SK-N-SH treated with all-trans-retinoic acid at 6 μM for 48 hours (cell line): ENCODE measurements at regions not wholly inside any gene's neighbourhood (a gene's known extent, or its start where the extent isn't known, plus 50 kb on each side); places are given as distances from the start of the nearest gene placed in this dataset.

Experiments
- ATAC-seq: fragments of 200-7000 bp; cut with Tn5 transposase; 3 replicates; pipeline ENCODE4 v1.9.1; 2020; ENCODE audit warnings: mild to moderate bottlenecking, moderate library complexity
- ARNTL ChIP-seq: fragments of 450-650 bp; formaldehyde crosslinking; IDR thresholded peaks from 2 replicates; pipeline ENCODE4 v1.5.0; 2020; ENCODE audit warnings: low read depth, mild to moderate bottlenecking, moderate library complexity, borderline replicate concordance
- BACH2 ChIP-seq: fragments of 250-450 bp; sonication (Bioruptor Pico); IDR thresholded peaks from 2 replicates; pipeline ENCODE4 v1.9.0; 2021; ENCODE audit warnings: mild to moderate bottlenecking, borderline replicate concordance
- CSDC2 ChIP-seq: fragments of 250-450 bp; sonication (Bioruptor Pico); IDR thresholded peaks from 2 replicates; pipeline ENCODE4 v1.5.0; 2020; ENCODE audit warnings: mild to moderate bottlenecking, moderate library complexity
- ESRRG ChIP-seq: fragments of 250-450 bp; sonication (Bioruptor Pico); IDR thresholded peaks from 2 replicates; pipeline ENCODE4 v1.6.1; 2021; ENCODE audit warnings: mild to moderate bottlenecking
- GLIS3 ChIP-seq: fragments of 250-450 bp; sonication (Bioruptor Pico); IDR thresholded peaks from 2 replicates; pipeline ENCODE4 v1.5.0; 2020; ENCODE audit warnings: mild to moderate bottlenecking, moderate library complexity
- ISL1 ChIP-seq: fragments of 250-450 bp; sonication (Bioruptor Pico); IDR thresholded peaks from 2 replicates; pipeline ENCODE4 v2.1.2; 2022; ENCODE audit warnings: mild to moderate bottlenecking, moderate library complexity
- OSR1 ChIP-seq: fragments of 250-450 bp; sonication (Bioruptor Pico); IDR thresholded peaks from 2 replicates; pipeline ENCODE4 v1.8.0; 2022; ENCODE audit warnings: moderate library complexity, mild to moderate bottlenecking, inconsistent platforms
- PPARA ChIP-seq: fragments of 250-450 bp; sonication (Bioruptor Pico); IDR thresholded peaks from 2 replicates; pipeline ENCODE4 v1.5.0; 2020; ENCODE audit warnings: mild to moderate bottlenecking, borderline replicate concordance
- SNAI2 ChIP-seq: fragments of 250-450 bp; sonication (Bioruptor Pico); IDR thresholded peaks from 2 replicates; pipeline ENCODE4 v1.5.0; 2020; ENCODE audit warnings: mild to moderate bottlenecking, moderate library complexity
- TCF4 ChIP-seq: fragments of 250-450 bp; sonication (Bioruptor Pico); IDR thresholded peaks from 2 replicates; pipeline ENCODE4 v1.8.0; 2021; ENCODE audit warnings: mild to moderate bottlenecking, moderate library complexity, borderline replicate concordance
- TOX ChIP-seq: fragments of 250-450 bp; sonication (Bioruptor Pico); IDR thresholded peaks from 2 replicates; pipeline ENCODE4 v1.8.0; 2021; ENCODE audit warnings: mild to moderate bottlenecking, moderate library complexity, borderline replicate concordance
- TSHZ2 ChIP-seq: fragments of 250-450 bp; sonication (Bioruptor Pico); IDR thresholded peaks from 2 replicates; pipeline ENCODE4 v1.5.0; 2020; ENCODE audit warnings: mild to moderate bottlenecking, moderate library complexity
- ZC3H10 ChIP-seq: fragments of 250-450 bp; sonication (Bioruptor Pico); IDR thresholded peaks from 2 replicates; pipeline ENCODE4 v1.5.1; 2021; ENCODE audit warnings: mild to moderate bottlenecking, moderate library complexity
- ZFP3 ChIP-seq: fragments of 250-450 bp; sonication (Bioruptor Pico); IDR thresholded peaks from 2 replicates; pipeline ENCODE4 v1.5.0; 2020; ENCODE audit warnings: mild to moderate bottlenecking, moderate library complexity
- ZNF565 ChIP-seq: fragments of 450-650 bp; formaldehyde crosslinking; conservative IDR thresholded peaks from 2 replicates; pipeline ENCODE4 v1.5.0; 2020; ENCODE audit warnings: low read depth, mild to moderate bottlenecking, moderate library complexity
- ZNF70 ChIP-seq: fragments of 450-650 bp; formaldehyde crosslinking; IDR thresholded peaks from 2 replicates; pipeline ENCODE4 v1.5.0; 2020; ENCODE audit warnings: mild to moderate bottlenecking, moderate library complexity
- ZNF8 ChIP-seq: fragments of 450-650 bp; formaldehyde crosslinking; IDR thresholded peaks from 2 replicates; pipeline ENCODE4 v1.5.0; 2020; ENCODE audit warnings: mild to moderate bottlenecking, moderate library complexity
- TF ChIP-seq, protein P1 (sequence below): fragments of 250-450 bp; sonication (Bioruptor Pico); IDR thresholded peaks from 2 replicates; pipeline ENCODE4 v1.5.1; 2020; ENCODE audit warnings: low read depth, mild to moderate bottlenecking, moderate library complexity
- TF ChIP-seq, protein P2 (sequence below): fragments of 250-450 bp; sonication (Bioruptor Pico); IDR thresholded peaks from 2 replicates; pipeline ENCODE4 v1.8.0; 2020; ENCODE audit warnings: mild to moderate bottlenecking, moderate library complexity, borderline replicate concordance
- TF ChIP-seq, protein P3 (sequence below): fragments of 250-450 bp; sonication (Bioruptor Pico); IDR thresholded peaks from 2 replicates; pipeline ENCODE4 v1.5.1; 2021; ENCODE audit warnings: mild to moderate bottlenecking, moderate library complexity
- TF ChIP-seq, protein P4 (sequence below): fragments of 250-450 bp; sonication (Bioruptor Pico); IDR thresholded peaks from 2 replicates; pipeline ENCODE4 v1.8.0; 2021; ENCODE audit warnings: low read depth, mild to moderate bottlenecking, moderate library complexity, borderline replicate concordance

- peak; percentile 98 for ATAC-seq
- no peak for TF ChIP-seq ZNF8 (CRISPR knock-in tag)
- no peak for TF ChIP-seq ISL1 (CRISPR knock-in tag)
- no peak for TF ChIP-seq ZNF565
Observed at GRCh38 chr2:17171446-17172049, 346.7 kb downstream of the RAD51AP2 start.

- TF ChIP-seq ISL1 (CRISPR knock-in tag) (peak; percentile 9; the same call in 1 of the 2 replicates), ZC3H10 (CRISPR knock-in tag) (no peak)
- ATAC-seq = no peak
Observed at GRCh38 chr2:17166506-17166905, 351.7 kb downstream of the RAD51AP2 start.

DNA sequence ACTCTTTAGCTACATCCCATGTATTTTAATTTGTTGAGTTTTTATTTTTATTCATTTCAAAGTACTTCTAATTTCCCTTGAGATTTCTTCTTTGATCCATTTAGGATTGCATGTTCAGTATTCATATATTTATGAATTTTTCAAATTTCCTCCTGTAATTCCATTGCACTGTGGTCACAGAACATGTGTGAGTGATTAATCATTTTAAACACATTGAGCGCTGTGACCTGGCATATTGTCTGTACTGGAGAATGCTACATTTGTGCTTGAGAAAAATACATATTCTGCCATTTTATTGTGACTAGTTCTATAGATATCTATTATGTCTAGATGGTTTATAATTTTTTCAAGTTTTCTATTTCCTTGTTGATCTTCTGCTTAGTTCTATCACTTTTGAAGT lies 353.7 kb downstream of the RAD51AP2 start:
- TF ChIP-seq TOX (no peak), SNAI2 (CRISPR knock-in tag) (no peak), TCF4 (CRISPR knock-in tag) (no peak), ZNF565 (no peak), ZNF70 (CRISPR knock-in tag) (no peak), OSR1 (CRISPR knock-in tag) (no peak), ISL1 (CRISPR knock-in tag) (no peak), ESRRG (CRISPR knock-in tag) (no peak)
- TF ChIP-seq, protein P1, sequence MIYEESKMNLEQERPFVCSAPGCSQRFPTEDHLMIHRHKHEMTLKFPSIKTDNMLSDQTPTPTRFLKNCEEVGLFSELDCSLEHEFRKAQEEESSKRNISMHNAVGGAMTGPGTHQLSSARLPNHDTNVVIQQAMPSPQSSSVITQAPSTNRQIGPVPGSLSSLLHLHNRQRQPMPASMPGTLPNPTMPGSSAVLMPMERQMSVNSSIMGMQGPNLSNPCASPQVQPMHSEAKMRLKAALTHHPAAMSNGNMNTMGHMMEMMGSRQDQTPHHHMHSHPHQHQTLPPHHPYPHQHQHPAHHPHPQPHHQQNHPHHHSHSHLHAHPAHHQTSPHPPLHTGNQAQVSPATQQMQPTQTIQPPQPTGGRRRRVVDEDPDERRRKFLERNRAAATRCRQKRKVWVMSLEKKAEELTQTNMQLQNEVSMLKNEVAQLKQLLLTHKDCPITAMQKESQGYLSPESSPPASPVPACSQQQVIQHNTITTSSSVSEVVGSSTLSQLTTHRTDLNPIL = no peak
- TF ChIP-seq, protein P2, sequence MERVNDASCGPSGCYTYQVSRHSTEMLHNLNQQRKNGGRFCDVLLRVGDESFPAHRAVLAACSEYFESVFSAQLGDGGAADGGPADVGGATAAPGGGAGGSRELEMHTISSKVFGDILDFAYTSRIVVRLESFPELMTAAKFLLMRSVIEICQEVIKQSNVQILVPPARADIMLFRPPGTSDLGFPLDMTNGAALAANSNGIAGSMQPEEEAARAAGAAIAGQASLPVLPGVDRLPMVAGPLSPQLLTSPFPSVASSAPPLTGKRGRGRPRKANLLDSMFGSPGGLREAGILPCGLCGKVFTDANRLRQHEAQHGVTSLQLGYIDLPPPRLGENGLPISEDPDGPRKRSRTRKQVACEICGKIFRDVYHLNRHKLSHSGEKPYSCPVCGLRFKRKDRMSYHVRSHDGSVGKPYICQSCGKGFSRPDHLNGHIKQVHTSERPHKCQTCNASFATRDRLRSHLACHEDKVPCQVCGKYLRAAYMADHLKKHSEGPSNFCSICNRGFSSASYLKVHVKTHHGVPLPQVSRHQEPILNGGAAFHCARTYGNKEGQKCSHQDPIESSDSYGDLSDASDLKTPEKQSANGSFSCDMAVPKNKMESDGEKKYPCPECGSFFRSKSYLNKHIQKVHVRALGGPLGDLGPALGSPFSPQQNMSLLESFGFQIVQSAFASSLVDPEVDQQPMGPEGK (CRISPR knock-in tag) = no peak
- TF ChIP-seq, protein P3, sequence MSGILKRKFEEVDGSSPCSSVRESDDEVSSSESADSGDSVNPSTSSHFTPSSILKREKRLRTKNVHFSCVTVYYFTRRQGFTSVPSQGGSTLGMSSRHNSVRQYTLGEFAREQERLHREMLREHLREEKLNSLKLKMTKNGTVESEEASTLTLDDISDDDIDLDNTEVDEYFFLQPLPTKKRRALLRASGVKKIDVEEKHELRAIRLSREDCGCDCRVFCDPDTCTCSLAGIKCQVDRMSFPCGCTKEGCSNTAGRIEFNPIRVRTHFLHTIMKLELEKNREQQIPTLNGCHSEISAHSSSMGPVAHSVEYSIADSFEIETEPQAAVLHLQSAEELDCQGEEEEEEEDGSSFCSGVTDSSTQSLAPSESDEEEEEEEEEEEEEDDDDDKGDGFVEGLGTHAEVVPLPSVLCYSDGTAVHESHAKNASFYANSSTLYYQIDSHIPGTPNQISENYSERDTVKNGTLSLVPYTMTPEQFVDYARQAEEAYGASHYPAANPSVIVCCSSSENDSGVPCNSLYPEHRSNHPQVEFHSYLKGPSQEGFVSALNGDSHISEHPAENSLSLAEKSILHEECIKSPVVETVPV (CRISPR knock-in tag) = no peak
- ATAC-seq = no peak

DNA sequence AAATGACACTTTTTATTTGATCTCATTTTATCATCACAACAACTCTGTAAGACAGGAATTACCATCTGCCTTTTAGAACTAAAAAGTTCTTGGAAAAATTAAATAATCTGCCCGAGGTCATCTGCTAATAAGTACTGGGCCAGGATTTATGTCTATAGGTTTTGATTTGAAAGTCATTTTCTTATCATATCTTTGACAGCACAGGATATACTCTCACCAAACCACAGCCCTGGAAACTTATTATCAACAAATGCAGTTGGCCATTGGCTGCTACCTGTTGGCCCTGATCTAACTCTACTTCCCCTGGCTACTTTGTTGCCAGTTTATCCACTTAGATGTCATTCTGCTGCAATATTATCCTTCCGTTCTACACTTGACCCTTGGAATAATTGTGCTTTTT lies 354.6 kb downstream of the RAD51AP2 start:
- ATAC-seq = no peak
- no peak for TF ChIP-seq ARNTL (CRISPR knock-in tag)
- no peak for TF ChIP-seq ESRRG (CRISPR knock-in tag)
- no peak for TF ChIP-seq GLIS3 (CRISPR knock-in tag)

GRCh38 chr2:17162713-17163112 lies 355.5 kb downstream of the RAD51AP2 start:
- TF ChIP-seq ZNF565 (no peak), TSHZ2 (CRISPR knock-in tag) (no peak), ZNF70 (CRISPR knock-in tag) (no peak), PPARA (CRISPR knock-in tag) (no peak), ARNTL (CRISPR knock-in tag) (no peak), OSR1 (CRISPR knock-in tag) (no peak), CSDC2 (no peak), ESRRG (CRISPR knock-in tag) (no peak), ZC3H10 (CRISPR knock-in tag) (no peak), ISL1 (CRISPR knock-in tag) (no peak), SNAI2 (CRISPR knock-in tag) (no peak), ZNF8 (CRISPR knock-in tag) (no peak), BACH2 (CRISPR knock-in tag) (no peak), ZFP3 (CRISPR knock-in tag) (no peak), TCF4 (CRISPR knock-in tag) (no peak)
- TF ChIP-seq, protein P2 (CRISPR knock-in tag) = no peak
- TF ChIP-seq, protein P1 = no peak
- TF ChIP-seq, protein P4, sequence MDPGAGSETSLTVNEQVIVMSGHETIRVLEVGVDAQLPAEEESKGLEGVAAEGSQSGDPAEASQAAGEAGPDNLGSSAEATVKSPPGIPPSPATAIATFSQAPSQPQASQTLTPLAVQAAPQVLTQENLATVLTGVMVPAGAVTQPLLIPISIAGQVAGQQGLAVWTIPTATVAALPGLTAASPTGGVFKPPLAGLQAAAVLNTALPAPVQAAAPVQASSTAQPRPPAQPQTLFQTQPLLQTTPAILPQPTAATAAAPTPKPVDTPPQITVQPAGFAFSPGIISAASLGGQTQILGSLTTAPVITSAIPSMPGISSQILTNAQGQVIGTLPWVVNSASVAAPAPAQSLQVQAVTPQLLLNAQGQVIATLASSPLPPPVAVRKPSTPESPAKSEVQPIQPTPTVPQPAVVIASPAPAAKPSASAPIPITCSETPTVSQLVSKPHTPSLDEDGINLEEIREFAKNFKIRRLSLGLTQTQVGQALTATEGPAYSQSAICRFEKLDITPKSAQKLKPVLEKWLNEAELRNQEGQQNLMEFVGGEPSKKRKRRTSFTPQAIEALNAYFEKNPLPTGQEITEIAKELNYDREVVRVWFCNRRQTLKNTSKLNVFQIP (CRISPR knock-in tag) = no peak
- no peak for ATAC-seq
